H9 (cell line): ENCODE measurements at regions not wholly inside any gene's neighbourhood (a gene's known extent, or its start where the extent isn't known, plus 50 kb on each side); places are given as distances from the start of the nearest gene placed in this dataset.

Experiments
- DNase-seq: peaks from one replicate; pipeline ENCODE4 v3.0.0-alpha.2; 2017
- H2AFZ ChIP-seq: one replicate; pipeline ENCODE4 v1.6.1; 2013; ENCODE audit warnings: mild to moderate bottlenecking, low read length, control low read depth, moderate library complexity
- H2AK5ac ChIP-seq: 2 replicates; pipeline ENCODE4 v1.6.1; 2013; ENCODE audit warnings: low read length, control low read depth, mixed read lengths; ENCODE audit not compliant: insufficient read length
- H2BK120ac ChIP-seq: one replicate; pipeline ENCODE4 v1.6.1; 2013; ENCODE audit warnings: low read depth, mild to moderate bottlenecking, low read length, control low read depth, inconsistent platforms; ENCODE audit not compliant: poor library complexity, severe bottlenecking
- H2BK12ac ChIP-seq: 2 replicates; pipeline ENCODE4 v1.6.1; 2013; ENCODE audit warnings: low read length, control low read depth, mixed read lengths, low read depth; ENCODE audit not compliant: insufficient read length
- H2BK15ac ChIP-seq: 2 replicates; pipeline ENCODE4 v1.6.1; 2013; ENCODE audit warnings: low read depth, low read length, control low read depth
- H2BK20ac ChIP-seq: one replicate; pipeline ENCODE4 v1.6.1; 2013; ENCODE audit warnings: low read depth, mild to moderate bottlenecking, low read length, control low read depth, inconsistent platforms; ENCODE audit not compliant: poor library complexity, severe bottlenecking
- H2BK5ac ChIP-seq: 2 replicates; pipeline ENCODE4 v1.6.1; 2013; ENCODE audit warnings: low read length, control low read depth, mixed read lengths; ENCODE audit not compliant: insufficient read length
- H3K14ac ChIP-seq: 2 replicates; pipeline ENCODE4 v1.6.1; 2013; ENCODE audit warnings: low read length, control low read depth; ENCODE audit not compliant: insufficient read depth
- H3K18ac ChIP-seq: 2 replicates; pipeline ENCODE4 v1.6.1; 2013; ENCODE audit warnings: low read depth, mild to moderate bottlenecking, mixed read lengths, low read length, control low read depth; ENCODE audit not compliant: insufficient read length
- H3K23ac ChIP-seq: 2 replicates; pipeline ENCODE4 v1.6.1; 2013; ENCODE audit warnings: low read length, control low read depth, mixed read lengths, low read depth; ENCODE audit not compliant: insufficient read length
- H3K23me2 ChIP-seq: 2 replicates; pipeline ENCODE4 v1.6.1; 2013; ENCODE audit warnings: low read depth, mild to moderate bottlenecking, mixed read lengths, low read length, control low read depth; ENCODE audit not compliant: insufficient read length, poor library complexity, severe bottlenecking
- H3K27ac ChIP-seq: 2 replicates; pipeline ENCODE4 v1.5.1; 2013; ENCODE audit warnings: low read length, control low read depth, mixed read lengths, low read depth; ENCODE audit not compliant: insufficient read length
- H3K27me3 ChIP-seq: 2 replicates; pipeline ENCODE4 v1.6.1; 2013; ENCODE audit warnings: low read length, control low read depth, inconsistent platforms; ENCODE audit not compliant: insufficient read depth
- H3K4ac ChIP-seq: 2 replicates; pipeline ENCODE4 v1.6.1; 2013; ENCODE audit warnings: low read depth, mild to moderate bottlenecking, control low read depth, inconsistent platforms, low read length, moderate library complexity
- H3K4me1 ChIP-seq: 2 replicates; pipeline ENCODE4 v1.6.1; 2013; ENCODE audit warnings: low read length, control low read depth, inconsistent platforms; ENCODE audit not compliant: insufficient read depth
- H3K4me2 ChIP-seq: 2 replicates; pipeline ENCODE4 v1.6.1; 2013; ENCODE audit warnings: low read length, control low read depth, mixed read lengths; ENCODE audit not compliant: insufficient read length, insufficient read depth
- H3K56ac ChIP-seq: 2 replicates; pipeline ENCODE4 v1.6.1; 2013; ENCODE audit warnings: low read depth, mild to moderate bottlenecking, mixed read lengths, low read length, control low read depth; ENCODE audit not compliant: insufficient read length
- H3K79me1 ChIP-seq: 2 replicates; pipeline ENCODE4 v1.6.1; 2013; ENCODE audit warnings: low read depth, mild to moderate bottlenecking, moderate library complexity, low read length, control low read depth, inconsistent platforms; ENCODE audit not compliant: insufficient read depth, poor library complexity, severe bottlenecking
- H3K79me2 ChIP-seq: 2 replicates; pipeline ENCODE4 v1.6.1; 2013; ENCODE audit warnings: low read length, control low read depth, inconsistent platforms; ENCODE audit not compliant: insufficient read depth
- H3K9ac ChIP-seq: 2 replicates; pipeline ENCODE4 v1.6.1; 2013; ENCODE audit warnings: low read length, control low read depth, mixed read lengths; ENCODE audit not compliant: insufficient read length; ENCODE audit errors: extremely low read depth
- H3K9me3 ChIP-seq: one replicate; pipeline ENCODE4 v1.6.1; 2013; ENCODE audit warnings: low read depth, low read length, inconsistent platforms; ENCODE audit not compliant: control insufficient read depth
- H3T11ph ChIP-seq: one replicate; pipeline ENCODE4 v1.6.1; 2013; ENCODE audit warnings: mild to moderate bottlenecking, low read length, control low read depth, inconsistent platforms
- H4K20me1 ChIP-seq: one replicate; pipeline ENCODE4 v1.6.1; 2013; ENCODE audit not compliant: control insufficient read depth, insufficient read length, insufficient read depth
- H4K5ac ChIP-seq: 2 replicates; pipeline ENCODE4 v1.6.1; 2013; ENCODE audit warnings: low read depth, mild to moderate bottlenecking, mixed read lengths, low read length, control low read depth; ENCODE audit not compliant: insufficient read length
- H4K8ac ChIP-seq: replicated peaks from 2 replicates; pipeline ENCODE4 v1.6.1; 2013; ENCODE audit warnings: low read length, control low read depth, mixed read lengths, low read depth; ENCODE audit not compliant: insufficient read length
- H4K91ac ChIP-seq: 2 replicates; pipeline ENCODE4 v1.6.1; 2013; ENCODE audit warnings: low read depth, mild to moderate bottlenecking, moderate library complexity, mixed read lengths, low read length, control low read depth; ENCODE audit not compliant: insufficient read length
- H3K27ac Mint-ChIP-seq, 3 experiments: 2 replicates in 2 of 3; 3 replicates in 1 of 3; pipeline ENCODE4 v1.8.0; 2020 to 2021; ENCODE audit warnings: mixed read lengths in 3 of 3, mild to moderate bottlenecking in 1 of 3, moderate library complexity in 1 of 3
- H3K27me3 Mint-ChIP-seq: 2 replicates; pipeline ENCODE4 v1.8.0; 2021; ENCODE audit warnings: low read depth, mild to moderate bottlenecking, moderate library complexity, mixed read lengths
- H3K36me3 Mint-ChIP-seq, 3 experiments: 2 replicates in 2 of 3; 3 replicates in 1 of 3; pipeline ENCODE4 v1.8.0; 2020 to 2021; ENCODE audit warnings: low read depth in 3 of 3, mixed read lengths in 3 of 3; ENCODE audit not compliant: insufficient read depth in 1 of 3
- H3K4me1 Mint-ChIP-seq, 2 experiments: 2 replicates each; pipeline ENCODE4 v1.8.0; 2020; ENCODE audit warnings: mixed read lengths in 2 of 2
- H3K4me3 Mint-ChIP-seq, 2 experiments: 2 replicates in 1 of 2; 3 replicates in 1 of 2; pipeline ENCODE4 v1.8.0; 2020 to 2021; ENCODE audit warnings: mild to moderate bottlenecking in 2 of 2, mixed read lengths in 2 of 2, moderate library complexity in 1 of 2
- H3K9me3 Mint-ChIP-seq, 2 experiments: 2 replicates in 1 of 2; 3 replicates in 1 of 2; pipeline ENCODE4 v1.8.0; 2020; ENCODE audit warnings: mild to moderate bottlenecking in 2 of 2, mixed read lengths in 2 of 2, moderate library complexity in 1 of 2
- WGBS: extraction: QIAGEN DNeasy Blood & Tissue Kit; methylation state at CpG from one replicate; pipeline ENCODE4 v1.1.7; 2013; ENCODE audit warnings: missing lambda C conversion rate, low lambda C conversion rate, mixed read lengths; ENCODE audit not compliant: insufficient read length; ENCODE audit errors: extremely low coverage; 5-methylcytosine and 5-hydroxymethylcytosine counted together
- TF ChIP-seq, protein P1 (sequence below): fragments of 200-600 bp; sonication (generic); conservative IDR thresholded peaks from 3 replicates; pipeline ENCODE4 v1.8.0; 2021; ENCODE audit warnings: antibody characterized with exemption, mild to moderate bottlenecking

DNA sequence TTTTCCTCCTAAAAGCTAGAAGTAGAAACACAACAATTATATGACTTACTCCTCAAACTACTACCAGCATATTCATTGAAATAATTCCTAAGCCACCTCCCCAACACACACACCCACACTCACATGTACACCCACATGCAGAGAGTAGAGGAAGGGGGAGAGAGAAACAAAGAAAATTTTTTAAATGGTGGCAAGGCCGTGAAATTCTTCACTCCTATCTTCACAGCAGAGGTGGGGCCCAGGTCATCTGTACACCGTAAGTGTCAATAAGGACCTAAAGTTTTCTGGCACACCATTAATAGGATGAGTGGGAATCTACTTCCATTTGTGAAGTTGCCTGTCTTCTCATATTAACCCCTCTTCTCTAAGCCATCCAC lies 73.9 kb upstream of the EGLN3 start:
- H2BK20ac ChIP-seq: no peak overlapping the region
- no peak for DNase-seq
- H3K27ac ChIP-seq: no peak overlapping the region
- H3K9me3 ChIP-seq: no peaks in the 10 kb centered on the region
- no peak overlapping the region for H2BK12ac ChIP-seq
- H4K91ac ChIP-seq: no peak overlapping the region
- no peak overlapping the region for H2AK5ac ChIP-seq
- H3K14ac ChIP-seq: no peak overlapping the region
- H3K36me3 Mint-ChIP-seq: peaks cover 0 to 3% (median 0%) of the 10 kb centered on the region in 3 experiments; a peak in 2 of 7 replicates
- no peak overlapping the region for H4K5ac ChIP-seq
- H3K79me1 ChIP-seq: no peaks in the 10 kb centered on the region
- no peak overlapping the region for H3K56ac ChIP-seq
- H3K4me1 Mint-ChIP-seq: peaks cover 2 to 5% of the 10 kb centered on the region in 2 experiments
- no peaks in the 10 kb centered on the region for H3K27me3 ChIP-seq
- H4K8ac ChIP-seq: no peak overlapping the region
- H3K4me2 ChIP-seq: no peak overlapping the region
- no peak overlapping the region for H3K4me3 Mint-ChIP-seq
- no peak overlapping the region for H2BK5ac ChIP-seq
- no peak overlapping the region for H2AFZ ChIP-seq
- H3T11ph ChIP-seq: no peak overlapping the region
- no peak overlapping the region for H3K23ac ChIP-seq
- no peak overlapping the region for H3K9ac ChIP-seq
- H2BK120ac ChIP-seq: no peak overlapping the region
- no peaks in the 10 kb centered on the region for H4K20me1 ChIP-seq
- TF ChIP-seq, protein P1, sequence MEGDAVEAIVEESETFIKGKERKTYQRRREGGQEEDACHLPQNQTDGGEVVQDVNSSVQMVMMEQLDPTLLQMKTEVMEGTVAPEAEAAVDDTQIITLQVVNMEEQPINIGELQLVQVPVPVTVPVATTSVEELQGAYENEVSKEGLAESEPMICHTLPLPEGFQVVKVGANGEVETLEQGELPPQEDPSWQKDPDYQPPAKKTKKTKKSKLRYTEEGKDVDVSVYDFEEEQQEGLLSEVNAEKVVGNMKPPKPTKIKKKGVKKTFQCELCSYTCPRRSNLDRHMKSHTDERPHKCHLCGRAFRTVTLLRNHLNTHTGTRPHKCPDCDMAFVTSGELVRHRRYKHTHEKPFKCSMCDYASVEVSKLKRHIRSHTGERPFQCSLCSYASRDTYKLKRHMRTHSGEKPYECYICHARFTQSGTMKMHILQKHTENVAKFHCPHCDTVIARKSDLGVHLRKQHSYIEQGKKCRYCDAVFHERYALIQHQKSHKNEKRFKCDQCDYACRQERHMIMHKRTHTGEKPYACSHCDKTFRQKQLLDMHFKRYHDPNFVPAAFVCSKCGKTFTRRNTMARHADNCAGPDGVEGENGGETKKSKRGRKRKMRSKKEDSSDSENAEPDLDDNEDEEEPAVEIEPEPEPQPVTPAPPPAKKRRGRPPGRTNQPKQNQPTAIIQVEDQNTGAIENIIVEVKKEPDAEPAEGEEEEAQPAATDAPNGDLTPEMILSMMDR: no peak
- no peak overlapping the region for H3K4ac ChIP-seq
- H3K9me3 Mint-ChIP-seq: peaks cover 0 to 3% of the 10 kb centered on the region in 2 experiments; a peak in 2 of 5 replicates
- H3K79me2 ChIP-seq: no peaks in the 10 kb centered on the region
- H3K23me2 ChIP-seq: no peaks in the 10 kb centered on the region
- H2BK15ac ChIP-seq: no peak overlapping the region
- H3K4me1 ChIP-seq: peaks cover 3% of the 10 kb centered on the region; the same call in 1 of the 2 replicates
- no peaks in the 10 kb centered on the region for H3K27me3 Mint-ChIP-seq
- WGBS: no CpG with 5 or more reads among the region's 2 CpGs
- H3K18ac ChIP-seq: no peak overlapping the region
- no peak overlapping the region for H3K27ac Mint-ChIP-seq
